ENCODE measurements at regions not wholly inside any gene's neighbourhood (a gene's known extent, or its start where the extent isn't known, plus 50 kb on each side); places are given as distances from the start of the nearest gene placed in this dataset.
A peak's percentile ranks its signal among the peaks of the same experiment; 100 is the strongest.
"Not testable (repeated sequence)": the region's sequence is repeated elsewhere in the genome, so short reads cannot be mapped to it uniquely, and the experiment has no call there.

DNA sequence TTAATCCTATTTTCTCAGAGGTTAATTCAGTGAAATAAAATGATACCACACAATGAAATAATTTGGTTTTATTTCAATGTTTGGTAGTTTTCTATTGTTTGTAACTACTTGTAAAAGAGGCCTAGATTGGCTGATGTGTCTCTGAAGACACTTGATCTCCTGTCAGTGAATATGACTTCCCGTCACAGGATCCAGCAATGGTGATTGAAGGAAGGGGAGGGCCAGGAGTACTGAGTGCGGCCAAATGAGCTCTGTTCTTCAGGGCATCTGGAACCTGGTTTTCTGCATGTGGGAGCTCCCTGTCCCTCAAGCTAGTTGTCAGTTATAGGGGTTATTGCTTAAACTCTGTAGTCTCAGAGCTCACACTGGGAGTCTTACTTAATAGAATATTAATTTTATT lies 86.5 kb upstream of the OTUD4 start:
- Histone ChIP-seq H3K9ac (ENCODE audit: low read depth, low read length, poor library complexity, severe bottlenecking) (no peak overlapping the region), H3K9me3 (ENCODE audit: insufficient read depth, low read depth, low read length) (no peaks in the 10 kb centered on the region), H2AFZ (ENCODE audit: low read length) (peak overlapping the region; percentile 35; the same call in 1 of the 2 replicates), H3K27me3 (ENCODE audit: insufficient read depth, low read length, poor library complexity, severe bottlenecking) (no peaks in the 10 kb centered on the region), H3K4me3 (ENCODE audit: low read length, poor library complexity, severe bottlenecking) (no peak overlapping the region), H3K4me2 (ENCODE audit: low read depth, low read length, poor library complexity, severe bottlenecking) (no peak overlapping the region), H3K9me2 (replicated peaks; ENCODE audit: low read depth, low read length) (no peaks in the 10 kb centered on the region), H3K36me3 (ENCODE audit: insufficient read depth, low read length) (no peaks in the 10 kb centered on the region), H4K20me1 (ENCODE audit: insufficient read depth, low read length, poor library complexity, severe bottlenecking) (no peaks in the 10 kb centered on the region), H3K4me1 (ENCODE audit: insufficient read depth, low read length, poor library complexity, severe bottlenecking) (no peaks in the 10 kb centered on the region), H3F3A (ENCODE audit: low read depth) (no peaks in the 10 kb centered on the region), H3K79me2 (ENCODE audit: insufficient read depth, low read length) (no peaks in the 10 kb centered on the region)
- TF ChIP-seq, protein P1, sequence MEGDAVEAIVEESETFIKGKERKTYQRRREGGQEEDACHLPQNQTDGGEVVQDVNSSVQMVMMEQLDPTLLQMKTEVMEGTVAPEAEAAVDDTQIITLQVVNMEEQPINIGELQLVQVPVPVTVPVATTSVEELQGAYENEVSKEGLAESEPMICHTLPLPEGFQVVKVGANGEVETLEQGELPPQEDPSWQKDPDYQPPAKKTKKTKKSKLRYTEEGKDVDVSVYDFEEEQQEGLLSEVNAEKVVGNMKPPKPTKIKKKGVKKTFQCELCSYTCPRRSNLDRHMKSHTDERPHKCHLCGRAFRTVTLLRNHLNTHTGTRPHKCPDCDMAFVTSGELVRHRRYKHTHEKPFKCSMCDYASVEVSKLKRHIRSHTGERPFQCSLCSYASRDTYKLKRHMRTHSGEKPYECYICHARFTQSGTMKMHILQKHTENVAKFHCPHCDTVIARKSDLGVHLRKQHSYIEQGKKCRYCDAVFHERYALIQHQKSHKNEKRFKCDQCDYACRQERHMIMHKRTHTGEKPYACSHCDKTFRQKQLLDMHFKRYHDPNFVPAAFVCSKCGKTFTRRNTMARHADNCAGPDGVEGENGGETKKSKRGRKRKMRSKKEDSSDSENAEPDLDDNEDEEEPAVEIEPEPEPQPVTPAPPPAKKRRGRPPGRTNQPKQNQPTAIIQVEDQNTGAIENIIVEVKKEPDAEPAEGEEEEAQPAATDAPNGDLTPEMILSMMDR (conservative IDR thresholded peaks at IDR 0.05; ENCODE audit: low read length) = no peak
- no peak for TF ChIP-seq EZH2phosphoT487 (IDR thresholded peaks at IDR 0.05; ENCODE audit: borderline replicate concordance)

DNA sequence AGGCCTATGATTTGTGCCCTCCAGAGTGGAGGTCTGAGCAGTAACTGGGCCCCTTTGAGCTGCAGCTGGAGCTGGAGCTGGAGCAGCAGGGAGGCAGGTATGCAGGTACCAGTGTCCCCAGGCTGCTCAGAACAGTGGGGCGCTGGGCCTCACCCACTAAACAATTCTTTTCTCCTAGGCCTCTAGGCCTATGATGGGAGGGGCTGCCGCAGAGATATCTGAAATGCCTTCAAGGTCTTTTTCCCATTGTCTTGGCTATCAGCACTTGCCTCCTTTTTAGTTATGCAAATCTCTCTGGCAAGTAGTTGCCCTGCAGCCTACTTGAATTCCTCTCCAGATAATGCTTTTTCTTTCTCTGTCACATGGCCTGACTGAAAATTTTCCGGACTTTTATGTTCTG lies 79.7 kb upstream of the OTUD4 start:
- Histone ChIP-seq H3F3A (ENCODE audit: low read depth) (no peaks in the 10 kb centered on the region), H3K36me3 (ENCODE audit: insufficient read depth, low read length) (no peaks in the 10 kb centered on the region), H3K4me1 (ENCODE audit: insufficient read depth, low read length, poor library complexity, severe bottlenecking) (no peaks in the 10 kb centered on the region), H3K9me2 (replicated peaks; ENCODE audit: low read depth, low read length) (no peaks in the 10 kb centered on the region), H3K4me3 (ENCODE audit: low read length, poor library complexity, severe bottlenecking) (no peak overlapping the region), H4K20me1 (ENCODE audit: insufficient read depth, low read length, poor library complexity, severe bottlenecking) (no peaks in the 10 kb centered on the region), H3K9me3 (ENCODE audit: insufficient read depth, low read depth, low read length) (no peaks in the 10 kb centered on the region), H3K79me2 (ENCODE audit: insufficient read depth, low read length) (no peaks in the 10 kb centered on the region), H2AFZ (ENCODE audit: low read length) (no peak overlapping the region), H3K9ac (ENCODE audit: low read depth, low read length, poor library complexity, severe bottlenecking) (no peak overlapping the region), H3K27me3 (ENCODE audit: insufficient read depth, low read length, poor library complexity, severe bottlenecking) (no peaks in the 10 kb centered on the region), H3K4me2 (ENCODE audit: low read depth, low read length, poor library complexity, severe bottlenecking) (no peak overlapping the region)
- TF ChIP-seq EZH2phosphoT487 (IDR thresholded peaks at IDR 0.05; ENCODE audit: borderline replicate concordance) = no peak
- TF ChIP-seq, protein P1 (conservative IDR thresholded peaks at IDR 0.05; ENCODE audit: low read length) = no peak

DNA sequence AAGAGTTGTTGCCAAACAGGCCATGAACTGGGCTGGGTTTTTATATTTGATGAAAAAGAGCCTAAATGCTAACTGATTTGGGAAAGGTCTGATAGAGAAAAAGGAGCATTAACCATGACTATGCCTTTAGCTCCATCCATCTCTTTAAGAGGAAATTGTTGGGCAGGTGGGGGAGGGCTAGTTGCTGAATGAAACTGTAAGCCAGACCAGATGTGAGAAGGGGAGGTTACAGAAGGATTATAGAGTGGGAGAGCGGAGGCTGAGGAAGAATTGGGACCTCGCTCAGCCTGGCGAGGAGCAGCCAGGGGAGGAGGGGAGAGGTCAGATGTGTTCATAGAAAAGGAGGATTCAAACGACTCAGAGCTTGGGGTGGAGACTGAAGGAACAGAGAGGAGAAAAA lies 74.9 kb upstream of the OTUD4 start:
- H3K79me2 ChIP-seq (ENCODE audit: insufficient read depth, low read length); H2AFZ ChIP-seq (ENCODE audit: low read length); H3K9ac ChIP-seq (ENCODE audit: low read depth, low read length, poor library complexity, severe bottlenecking); H3K36me3 ChIP-seq (ENCODE audit: insufficient read depth, low read length); H3F3A ChIP-seq (ENCODE audit: low read depth); H3K4me3 ChIP-seq (ENCODE audit: low read length, poor library complexity, severe bottlenecking); H3K4me1 ChIP-seq (ENCODE audit: insufficient read depth, low read length, poor library complexity, severe bottlenecking); H3K4me2 ChIP-seq (ENCODE audit: low read depth, low read length, poor library complexity, severe bottlenecking); H3K27me3 ChIP-seq (ENCODE audit: insufficient read depth, low read length, poor library complexity, severe bottlenecking); H3K9me3 ChIP-seq (ENCODE audit: insufficient read depth, low read depth, low read length); H4K20me1 ChIP-seq (ENCODE audit: insufficient read depth, low read length, poor library complexity, severe bottlenecking); H3K9me2 ChIP-seq (replicated peaks; ENCODE audit: low read depth, low read length): not testable (repeated sequence)

DNA sequence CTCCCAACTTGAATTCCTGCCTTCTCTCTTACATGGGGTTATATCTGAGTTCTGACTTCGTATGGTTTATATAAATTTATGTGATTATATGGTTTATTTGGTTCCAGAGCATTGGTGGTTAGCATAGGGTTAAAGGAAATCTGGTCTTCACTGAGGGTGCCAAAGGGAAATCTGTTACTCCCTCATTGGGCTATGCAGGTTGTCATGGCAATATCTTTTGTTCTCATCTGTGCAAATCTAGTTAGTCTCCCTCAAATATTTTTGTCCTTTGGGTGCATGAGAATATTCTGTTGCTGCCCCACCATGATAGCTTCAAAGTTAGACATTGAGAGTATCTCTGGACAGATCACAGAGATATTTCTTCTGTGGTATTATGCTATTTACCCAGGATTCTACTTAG lies 71.8 kb upstream of the OTUD4 start:
- Histone ChIP-seq H3K4me1 (ENCODE audit: insufficient read depth, low read length, poor library complexity, severe bottlenecking) (no peaks in the 10 kb centered on the region), H3K4me2 (ENCODE audit: low read depth, low read length, poor library complexity, severe bottlenecking) (no peak overlapping the region), H3K9me3 (ENCODE audit: insufficient read depth, low read depth, low read length) (no peaks in the 10 kb centered on the region), H3K27me3 (ENCODE audit: insufficient read depth, low read length, poor library complexity, severe bottlenecking) (no peaks in the 10 kb centered on the region), H3K9me2 (replicated peaks; ENCODE audit: low read depth, low read length) (no peaks in the 10 kb centered on the region), H3K4me3 (ENCODE audit: low read length, poor library complexity, severe bottlenecking) (no peak overlapping the region), H3K79me2 (ENCODE audit: insufficient read depth, low read length) (no peaks in the 10 kb centered on the region), H3K36me3 (ENCODE audit: insufficient read depth, low read length) (no peaks in the 10 kb centered on the region), H3F3A (ENCODE audit: low read depth) (no peaks in the 10 kb centered on the region), H2AFZ (ENCODE audit: low read length) (no peak overlapping the region), H3K9ac (ENCODE audit: low read depth, low read length, poor library complexity, severe bottlenecking) (no peak overlapping the region), H4K20me1 (ENCODE audit: insufficient read depth, low read length, poor library complexity, severe bottlenecking) (no peaks in the 10 kb centered on the region)
- TF ChIP-seq, protein P1 (conservative IDR thresholded peaks at IDR 0.05; ENCODE audit: low read length) = no peak
- no peak for TF ChIP-seq EZH2phosphoT487 (IDR thresholded peaks at IDR 0.05; ENCODE audit: borderline replicate concordance)
